ENCODE measurements at regions not wholly inside any gene's neighbourhood (a gene's known extent, or its start where the extent isn't known, plus 50 kb on each side); places are given as distances from the start of the nearest gene placed in this dataset.
"Not testable (repeated sequence)": the region's sequence is repeated elsewhere in the genome, so short reads cannot be mapped to it uniquely, and the experiment has no call there.

GRCh38 chr2:83364264-83364663, 1094.8 kb downstream of the SUCLG1 start:
- FAIRE-seq = no peak

DNA sequence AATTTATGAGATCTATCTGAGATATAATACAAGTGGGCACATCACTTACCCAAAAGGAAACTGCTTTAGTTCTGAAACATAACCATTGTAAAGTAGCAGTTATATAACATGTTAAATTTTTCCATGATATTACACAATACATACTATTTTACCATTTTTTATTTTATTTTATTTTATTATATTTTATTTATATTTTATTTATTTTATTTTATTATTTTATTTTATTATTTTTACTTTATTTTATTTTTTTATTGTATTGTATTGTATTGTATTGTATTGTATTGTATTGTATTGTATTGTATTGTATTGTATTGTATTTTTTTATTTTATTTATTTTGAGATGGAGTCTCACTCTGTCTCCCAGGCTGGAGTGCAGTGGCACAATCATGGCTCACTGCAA, 1095.9 kb downstream of the SUCLG1 start:
- FAIRE-seq = peak; percentile 33

GRCh38 chr2:83359336-83359735, 1099.7 kb downstream of the SUCLG1 start:
- FAIRE-seq = no peak

- no peak for FAIRE-seq
Observed at GRCh38 chr2:83342860-83343329, 1116.2 kb downstream of the SUCLG1 start.

DNA sequence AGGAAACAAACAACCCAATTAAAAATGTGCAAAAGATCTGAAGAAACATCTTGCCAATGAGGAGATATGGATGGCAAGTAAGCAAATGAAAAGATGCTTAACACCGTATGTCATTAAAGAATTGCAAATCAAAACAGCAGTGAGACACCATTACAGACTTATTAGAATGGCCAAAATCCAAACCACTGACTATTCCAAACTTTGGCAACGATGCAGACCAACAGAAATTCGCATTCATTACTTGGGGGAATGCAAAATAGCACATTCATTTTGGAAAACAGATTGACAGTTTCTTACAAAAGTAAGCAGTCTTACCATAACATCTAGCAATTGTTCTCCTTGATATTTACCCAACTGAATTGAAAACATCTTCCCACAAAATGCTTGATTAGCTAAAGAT, 1118.7 kb downstream of the SUCLG1 start:
- no peak for FAIRE-seq

DNA sequence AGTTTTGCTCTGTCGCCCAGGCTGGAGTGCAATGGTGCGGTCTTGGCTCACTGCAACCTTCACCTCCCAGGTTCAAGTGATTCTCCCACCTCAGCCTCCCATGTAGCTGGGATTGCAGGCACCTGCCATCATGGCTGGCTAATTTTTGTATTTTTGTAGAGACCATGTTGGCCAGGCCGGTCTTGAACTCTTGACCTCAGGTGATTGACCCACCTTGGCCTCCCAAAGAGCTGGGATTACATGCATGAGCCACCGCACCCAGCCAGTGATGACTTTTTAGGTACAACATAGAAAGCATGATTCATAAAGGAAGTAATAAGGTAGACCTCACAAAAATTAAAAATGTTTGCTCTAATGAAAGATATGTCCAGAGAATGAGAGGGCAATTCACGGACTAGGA, 1119.1 kb downstream of the SUCLG1 start:
- FAIRE-seq = not testable (repeated sequence)

DNA sequence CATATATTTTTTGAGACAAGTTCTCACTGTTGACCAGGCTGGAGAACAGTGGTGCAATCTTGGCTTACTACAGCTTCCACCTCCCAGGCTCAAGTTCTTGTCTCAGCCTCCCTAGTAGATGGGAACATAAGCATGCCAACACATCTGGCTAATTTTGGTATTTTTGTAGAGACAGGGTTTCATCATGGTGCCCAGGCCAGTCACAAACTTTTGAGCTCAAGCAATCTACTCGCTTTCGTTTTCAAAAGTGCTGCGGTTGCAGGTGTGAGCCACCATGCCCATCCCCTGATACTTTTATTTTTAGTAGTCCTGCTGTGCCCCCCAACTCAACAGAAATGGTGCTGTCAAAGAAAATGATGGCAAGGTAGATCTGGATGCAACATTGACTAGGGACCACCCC, 1127.3 kb downstream of the SUCLG1 start:
- no peak for FAIRE-seq

GRCh38 chr2:83323038-83323437, 1136.0 kb downstream of the SUCLG1 start:
- FAIRE-seq = no peak

DNA sequence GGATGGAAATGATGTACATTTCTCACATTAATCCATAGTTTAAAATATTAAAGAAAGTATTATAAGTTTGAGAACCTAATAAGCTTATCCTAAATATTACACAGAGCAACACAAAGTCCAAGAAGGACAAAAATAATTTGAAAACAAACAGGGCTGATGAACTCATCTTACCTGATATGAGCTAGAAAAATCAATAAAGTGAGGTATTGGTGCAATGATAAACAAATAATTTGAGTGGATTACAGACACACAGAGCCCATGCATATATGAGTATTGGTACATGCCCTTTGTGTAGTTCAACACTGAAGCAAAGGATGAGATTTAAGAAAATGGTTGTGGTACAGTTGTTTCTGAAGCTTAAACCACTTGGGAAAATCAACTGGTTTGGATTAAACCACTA, 1139.0 kb downstream of the SUCLG1 start:
- no peak for FAIRE-seq

GRCh38 chr2:83305758-83306378, 1153.2 kb downstream of the SUCLG1 start:
- no peak for FAIRE-seq

GRCh38 chr2:83291083-83291482, 1168.0 kb downstream of the SUCLG1 start:
- FAIRE-seq = no peak

DNA sequence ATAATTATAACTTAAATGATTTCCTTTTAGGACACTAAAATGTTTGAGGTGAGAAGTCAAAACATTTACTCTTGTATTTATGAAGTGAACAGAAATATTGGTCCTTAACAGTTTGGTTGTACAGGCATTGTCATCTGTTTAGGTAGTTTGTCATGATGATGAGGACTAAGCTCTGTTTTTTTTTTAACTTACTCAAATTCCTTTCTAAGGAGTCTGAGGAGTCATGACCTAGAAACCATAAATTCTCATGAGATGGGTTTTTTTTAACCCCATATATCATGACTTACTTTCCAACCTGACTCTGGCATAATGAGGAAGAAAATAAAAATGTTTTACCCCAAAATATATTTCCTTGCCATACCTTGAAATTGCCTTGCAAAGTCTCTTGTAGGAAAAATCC, 1176.2 kb downstream of the SUCLG1 start:
- FAIRE-seq = no peak

- FAIRE-seq = no peak
Observed at GRCh38 chr2:83282043-83282795, 1176.9 kb downstream of the SUCLG1 start.

DNA sequence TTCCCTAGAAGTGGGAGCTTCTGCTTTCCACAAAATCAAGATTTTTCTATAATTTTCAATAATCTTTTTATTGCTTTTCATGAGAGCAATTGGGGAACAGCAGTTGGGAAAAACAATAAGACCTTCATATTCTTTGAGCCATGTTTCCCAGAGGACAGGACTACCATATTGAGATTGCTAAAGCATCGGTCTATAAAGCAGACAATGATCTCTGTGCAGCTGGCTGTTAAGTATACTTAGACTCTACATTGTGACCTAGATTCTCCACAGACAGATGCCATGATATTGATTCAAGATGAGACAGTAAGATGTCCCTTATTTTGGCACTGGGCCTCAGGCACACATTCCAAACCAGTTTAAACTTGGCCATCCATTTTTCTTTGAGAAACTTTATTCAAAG, 1178.7 kb downstream of the SUCLG1 start:
- no peak for FAIRE-seq

DNA sequence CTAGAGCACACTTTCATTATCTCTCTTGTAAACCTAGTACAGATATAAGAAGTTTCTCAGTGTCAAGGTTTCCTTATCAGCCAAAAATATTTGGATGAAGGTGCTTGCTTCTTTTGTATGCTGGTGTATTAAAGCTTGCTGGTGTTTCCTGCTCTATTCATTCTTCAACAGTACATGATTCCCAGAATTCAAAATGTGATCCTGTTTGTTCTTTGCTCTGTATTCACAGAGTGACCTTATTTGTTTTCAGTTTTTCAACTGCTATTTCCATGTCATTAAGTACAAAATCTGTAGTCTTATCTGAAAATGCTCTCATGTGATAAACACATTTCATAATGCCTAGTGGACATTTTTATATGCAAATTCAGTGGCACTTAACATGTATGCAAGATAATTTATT, 1185.8 kb downstream of the SUCLG1 start:
- FAIRE-seq = no peak

DNA sequence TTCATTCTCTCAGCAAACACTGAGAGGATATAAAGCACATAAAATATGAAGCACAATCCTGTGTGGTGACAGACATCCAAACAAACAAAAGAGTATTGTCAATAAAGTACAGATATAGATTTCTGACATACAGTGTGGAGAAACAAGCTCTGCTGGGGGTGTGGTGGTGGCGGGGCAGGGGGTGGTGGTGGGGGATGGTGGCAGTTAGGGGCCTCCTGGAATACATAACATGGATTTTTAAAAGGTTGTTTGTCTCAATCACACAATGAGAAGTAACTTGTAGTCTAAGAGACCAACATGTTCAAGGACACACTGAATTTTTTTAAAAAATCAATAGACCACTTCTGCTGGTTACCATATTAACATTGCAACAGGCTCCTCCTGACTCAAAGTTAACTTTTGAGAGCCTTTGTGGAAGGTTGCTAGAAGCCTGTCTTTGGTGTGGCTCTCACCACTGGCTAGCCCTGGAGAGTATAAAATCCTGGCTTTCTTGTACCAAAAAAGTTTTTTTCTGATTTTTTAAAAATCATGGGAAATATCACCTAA, 1197.4 kb downstream of the SUCLG1 start:
- no peak for FAIRE-seq

- no peak for FAIRE-seq
Observed at GRCh38 chr2:83253848-83254247, 1205.2 kb downstream of the SUCLG1 start.

GRCh38 chr2:83251321-83251872, 1207.7 kb downstream of the SUCLG1 start:
- no peak for FAIRE-seq

GRCh38 chr2:83245806-83246537, 1213.1 kb downstream of the SUCLG1 start:
- FAIRE-seq = not testable (repeated sequence)

DNA sequence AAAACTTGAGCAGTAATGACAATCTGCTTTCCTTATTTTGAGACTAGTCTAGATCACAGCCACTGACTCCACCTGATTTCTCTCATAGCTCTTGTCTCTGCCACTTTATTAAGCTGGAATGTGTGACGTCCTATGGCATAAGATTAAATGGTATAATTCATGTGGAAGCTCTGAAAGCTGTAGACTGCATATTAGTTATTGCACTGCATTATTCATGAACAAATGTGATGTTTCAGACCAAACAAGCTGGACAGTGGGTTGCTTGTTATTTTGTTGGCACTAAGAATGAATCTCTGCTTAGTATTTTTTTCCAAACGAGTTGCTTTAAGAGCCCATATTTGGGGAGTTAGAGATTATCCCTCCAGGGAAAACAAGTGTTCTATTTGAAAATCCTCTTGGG, 1218.5 kb downstream of the SUCLG1 start:
- no peak for FAIRE-seq

DNA sequence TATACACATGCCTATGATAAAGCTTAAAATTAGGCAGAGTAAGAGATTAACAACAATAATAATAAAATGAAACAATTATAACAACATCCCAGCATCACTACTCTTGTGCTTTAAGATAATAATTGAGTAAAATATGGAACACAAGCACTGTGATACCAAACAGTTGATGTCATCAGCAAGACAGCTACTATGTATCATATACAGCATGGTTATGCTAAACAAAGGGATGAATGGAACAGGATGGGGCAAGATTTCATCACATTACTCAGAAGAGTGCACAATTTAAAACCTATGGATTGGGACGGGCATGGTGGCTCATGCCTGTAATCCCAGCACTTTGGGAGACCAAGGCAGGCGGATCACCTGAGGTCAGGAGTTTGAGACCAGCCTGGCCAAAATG, 1221.0 kb downstream of the SUCLG1 start:
- FAIRE-seq = no peak

- FAIRE-seq = no peak
Observed at GRCh38 chr2:83234246-83234645, 1224.8 kb downstream of the SUCLG1 start.

DNA sequence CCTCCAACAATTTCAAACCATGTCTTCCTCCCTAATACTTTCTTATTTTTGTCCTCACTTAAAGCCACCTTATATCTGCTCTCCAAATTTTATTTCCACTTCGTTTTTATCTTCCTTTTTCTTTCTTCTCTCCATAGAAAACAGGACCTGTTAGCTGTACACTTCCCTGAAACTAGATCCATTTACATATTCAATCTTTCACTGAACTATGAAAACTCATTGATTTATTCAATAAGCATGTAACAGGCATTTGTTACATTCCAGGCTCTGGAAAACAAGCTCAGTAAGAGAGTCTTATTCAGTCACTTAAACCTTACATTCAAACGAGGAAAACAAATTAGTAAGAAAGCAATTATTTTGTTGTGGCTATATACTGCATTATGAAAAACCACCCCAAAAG, 1225.3 kb downstream of the SUCLG1 start:
- no peak for FAIRE-seq

All from endometrium (tissue), 2 donors.